HFF-Myc (cell line): ENCODE measurements at regions not wholly inside any gene's neighbourhood (a gene's known extent, or its start where the extent isn't known, plus 50 kb on each side); places are given as distances from the start of the nearest gene placed in this dataset.
A peak's percentile ranks its signal among the peaks of the same experiment; 100 is the strongest.
"Not testable (repeated sequence)": the region's sequence is repeated elsewhere in the genome, so short reads cannot be mapped to it uniquely, and the experiment has no call there.

Source experiments
- DNase-seq: peaks from one replicate; pipeline ENCODE4 v3.0.0-alpha.2; 2011; ENCODE audit warnings: low read depth; ENCODE audit errors: extremely low read depth
- H3K4me3 ChIP-seq: replicated peaks from 2 replicates; pipeline ENCODE4 v1.5.1; 2011; ENCODE audit warnings: low read depth, mild to moderate bottlenecking, control low read depth, low read length
- CTCF ChIP-seq: IDR thresholded peaks from 2 replicates; pipeline ENCODE4 v1.5.1; 2012; ENCODE audit warnings: mild to moderate bottlenecking, low read depth, low read length, control low read depth; ENCODE audit errors: missing control alignments

- no peak overlapping the region for H3K4me3 ChIP-seq
- TF ChIP-seq CTCF, result no peak
- no peak for DNase-seq
Measured at GRCh38 chr4:127335073-127335620, 297.6 kb upstream of the INTU start.

GRCh38 chr4:127335732-127336131 is 297.0 kb upstream of the INTU start:
- DNase-seq, result no peak
- H3K4me3 ChIP-seq, result no peak overlapping the region
- TF ChIP-seq CTCF, result no peak

- not testable (repeated sequence) for DNase-seq, H3K4me3 ChIP-seq
Measured at GRCh38 chr4:127343123-127343522, 289.6 kb upstream of the INTU start.

- no peak for DNase-seq
- no peak for TF ChIP-seq CTCF
- H3K4me3 ChIP-seq, result no peak overlapping the region
Measured at GRCh38 chr4:127344071-127344470, 288.7 kb upstream of the INTU start.

- TF ChIP-seq CTCF, result no peak
- no peak for DNase-seq
Measured at GRCh38 chr4:127347936-127348335, 284.8 kb upstream of the INTU start.

GRCh38 chr4:127352220-127353113 is 280.3 kb upstream of the INTU start:
- peak; percentile 10 for TF ChIP-seq CTCF
- DNase-seq, result no peak
- no peak overlapping the region for H3K4me3 ChIP-seq

More at GRCh38 chr4:127347936-127348335, 284.8 kb upstream of the INTU start:
- no peak overlapping the region for H3K4me3 ChIP-seq

GRCh38 chr4:127355743-127356142 is 277.0 kb upstream of the INTU start:
- no peak for DNase-seq
- no peak overlapping the region for H3K4me3 ChIP-seq
- TF ChIP-seq CTCF, result no peak
